Esophagus squamous epithelium (tissue), 5 donors: ENCODE measurements at regions not wholly inside any gene's neighbourhood (a gene's known extent, or its start where the extent isn't known, plus 50 kb on each side); places are given as distances from the start of the nearest gene placed in this dataset.

Experiments
- DNase-seq: peaks from one replicate; lab custom pipeline; 2025; lab: John Stamatoyannopoulos, UW
- H3K27ac ChIP-seq, 4 donors: fragments of 200-600 bp; sonication (generic); one replicate each; pipeline ENCODE4 v1.5.1; 2016 to 2019; ENCODE audit warnings: mild to moderate bottlenecking in 1 of 4
- H3K27me3 ChIP-seq, 4 donors: fragments of 200-600 bp; sonication (generic); 1 replicate in 3 of 4; 2 replicates in 1 of 4; pipeline versions ENCODE4 v1.5.1 to v1.6.0; 2017 to 2021; ENCODE audit warnings: antibody characterized with exemption in 1 of 4
- H3K36me3 ChIP-seq, 3 donors: fragments of 200-600 bp; sonication (generic); one replicate each; pipeline ENCODE4 v1.5.1; 2016 to 2019
- H3K4me1 ChIP-seq, 3 donors: fragments of 200-600 bp; sonication (generic); one replicate each; pipeline ENCODE4 v1.5.1; 2017 to 2019
- H3K4me3 ChIP-seq, 4 donors: fragments of 200-600 bp; sonication (generic); 1 replicate in 3 of 4; 2 replicates in 1 of 4; pipeline ENCODE4 v1.5.1; 2016 to 2019; ENCODE audit warnings: mild to moderate bottlenecking in 2 of 4, moderate library complexity in 1 of 4
- H3K9me3 ChIP-seq, 3 donors: fragments of 200-600 bp; sonication (generic); one replicate each; pipeline ENCODE4 v1.5.1; 2016 to 2019
- POLR2A ChIP-seq, 4 donors: fragments of 450-650 bp; IDR thresholded peaks; one replicate each; pipeline ENCODE4 v1.6.1; 2017; ENCODE audit warnings: antibody characterized with exemption in 4 of 4, mild to moderate bottlenecking in 4 of 4, moderate library complexity in 3 of 4
- WGBS, 2 donors: methylation state at CpG; one replicate each; pipeline ENCODE4 v1.1.5; 2018; 5-methylcytosine and 5-hydroxymethylcytosine counted together
- intact Hi-C: fragments of 100-400 bp; cut with DNase I; formaldehyde crosslinking; loops from one replicate; pipeline ENCODE4 v1.15.0; 2022
- TF ChIP-seq, protein P1 (sequence below), 6 experiments: fragments of 450-650 bp in 4 of 6; fragments of 200-600 bp in 2 of 6; sonication (generic) in 2 of 6; IDR thresholded peaks; one replicate each; pipeline ENCODE4 v1.5.1; 2016 to 2019; ENCODE audit warnings: antibody characterized with exemption in 6 of 6, mild to moderate bottlenecking in 4 of 6, moderate library complexity in 4 of 6
- donor health status: DM: yes; HTN: yes; CAD: no.

GRCh38 chr14:97442363-97442762, 645.2 kb downstream of the VRK1 start:
- H3K27ac ChIP-seq, result no peak overlapping the region

DNA sequence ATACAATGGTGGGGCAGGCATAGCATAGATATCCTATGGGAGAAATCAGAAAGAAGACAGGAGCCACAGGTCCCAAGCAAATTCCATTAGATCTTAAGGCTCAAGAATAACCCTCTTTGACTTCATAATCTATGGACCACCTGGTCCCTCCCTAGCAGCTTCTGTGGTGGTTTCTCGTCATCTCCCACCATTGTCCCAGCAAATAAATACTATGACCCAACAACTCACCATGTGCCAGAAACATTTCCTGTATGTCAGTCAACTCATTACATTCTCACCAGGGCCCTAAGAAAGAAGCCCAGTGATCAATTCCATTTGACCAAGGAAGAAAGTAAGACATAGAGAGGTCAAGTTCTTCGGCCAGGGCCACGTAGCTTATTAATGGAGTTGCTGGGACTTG, 646.2 kb downstream of the VRK1 start:
- 83 to 100% methylated on average over 1 to 3 of the region's 3 CpGs for WGBS, 2 donors
- Histone ChIP-seq H3K36me3 (no peaks in the 10 kb centered on the region), H3K9me3 (no peaks in the 10 kb centered on the region), H3K27me3 (no peaks in the 10 kb centered on the region), H3K4me1 (no peaks in the 10 kb centered on the region), H3K27ac (no peak overlapping the region), H3K4me3 (no peak overlapping the region)
- DNase-seq, result no peak
- intact Hi-C loops, result no loop called here
- TF ChIP-seq POLR2A (IDR thresholded peaks at IDR 0.05), result no peak
- TF ChIP-seq, protein P1, sequence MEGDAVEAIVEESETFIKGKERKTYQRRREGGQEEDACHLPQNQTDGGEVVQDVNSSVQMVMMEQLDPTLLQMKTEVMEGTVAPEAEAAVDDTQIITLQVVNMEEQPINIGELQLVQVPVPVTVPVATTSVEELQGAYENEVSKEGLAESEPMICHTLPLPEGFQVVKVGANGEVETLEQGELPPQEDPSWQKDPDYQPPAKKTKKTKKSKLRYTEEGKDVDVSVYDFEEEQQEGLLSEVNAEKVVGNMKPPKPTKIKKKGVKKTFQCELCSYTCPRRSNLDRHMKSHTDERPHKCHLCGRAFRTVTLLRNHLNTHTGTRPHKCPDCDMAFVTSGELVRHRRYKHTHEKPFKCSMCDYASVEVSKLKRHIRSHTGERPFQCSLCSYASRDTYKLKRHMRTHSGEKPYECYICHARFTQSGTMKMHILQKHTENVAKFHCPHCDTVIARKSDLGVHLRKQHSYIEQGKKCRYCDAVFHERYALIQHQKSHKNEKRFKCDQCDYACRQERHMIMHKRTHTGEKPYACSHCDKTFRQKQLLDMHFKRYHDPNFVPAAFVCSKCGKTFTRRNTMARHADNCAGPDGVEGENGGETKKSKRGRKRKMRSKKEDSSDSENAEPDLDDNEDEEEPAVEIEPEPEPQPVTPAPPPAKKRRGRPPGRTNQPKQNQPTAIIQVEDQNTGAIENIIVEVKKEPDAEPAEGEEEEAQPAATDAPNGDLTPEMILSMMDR (IDR thresholded peaks at IDR 0.05), result no peak

More at GRCh38 chr14:97442363-97442762, 645.2 kb downstream of the VRK1 start:
- TF ChIP-seq POLR2A (IDR thresholded peaks at IDR 0.05), result no peak
- TF ChIP-seq, protein P1 (IDR thresholded peaks at IDR 0.05), result no peak
- WGBS, 2 donors, result 94 to 100% methylated on average over 2 of the region's 2 CpGs
- Histone ChIP-seq H3K9me3 (no peaks in the 10 kb centered on the region), H3K27me3 (no peaks in the 10 kb centered on the region), H3K4me3 (no peak overlapping the region), H3K4me1 (no peaks in the 10 kb centered on the region), H3K36me3 (no peaks in the 10 kb centered on the region)
- intact Hi-C loops, result no loop called here
- DNase-seq, result no peak

GRCh38 chr14:97444248-97444647, 647.1 kb downstream of the VRK1 start:
- no peak for DNase-seq
- Histone ChIP-seq H3K27me3 (no peaks in the 10 kb centered on the region), H3K9me3 (no peaks in the 10 kb centered on the region), H3K4me3 (no peak overlapping the region), H3K36me3 (no peaks in the 10 kb centered on the region), H3K4me1 (no peaks in the 10 kb centered on the region), H3K27ac (no peak overlapping the region)
- intact Hi-C loops, result no loop called here
- TF ChIP-seq, protein P1 (IDR thresholded peaks at IDR 0.05), result no peak
- TF ChIP-seq POLR2A (IDR thresholded peaks at IDR 0.05), result no peak
- 84 to 85% methylated on average over 5 of the region's 5 CpGs for WGBS, 2 donors

GRCh38 chr14:97445367-97445766, 648.2 kb downstream of the VRK1 start:
- TF ChIP-seq POLR2A (IDR thresholded peaks at IDR 0.05), result no peak
- TF ChIP-seq, protein P1 (IDR thresholded peaks at IDR 0.05), result no peak
- intact Hi-C loops, result no loop called here
- H3K4me3 ChIP-seq, result no peak overlapping the region
- H3K4me1 ChIP-seq, result no peaks in the 10 kb centered on the region
- no peaks in the 10 kb centered on the region for H3K27me3 ChIP-seq
- H3K9me3 ChIP-seq, result no peaks in the 10 kb centered on the region
- 89% methylated on average over 7 of the region's 7 CpGs for WGBS, 2 donors
- no peak for DNase-seq
- H3K36me3 ChIP-seq, result no peaks in the 10 kb centered on the region
- H3K27ac ChIP-seq, result no peak overlapping the region

GRCh38 chr14:97446087-97446486, 648.9 kb downstream of the VRK1 start:
- Histone ChIP-seq H3K4me1 (no peaks in the 10 kb centered on the region), H3K9me3 (no peaks in the 10 kb centered on the region), H3K27me3 (no peaks in the 10 kb centered on the region), H3K36me3 (no peaks in the 10 kb centered on the region), H3K27ac (no peak overlapping the region), H3K4me3 (no peak overlapping the region)
- intact Hi-C loops, result no loop called here
- TF ChIP-seq, protein P1 (IDR thresholded peaks at IDR 0.05), result no peak
- TF ChIP-seq POLR2A (IDR thresholded peaks at IDR 0.05), result no peak
- no peak for DNase-seq
- whole genome bisulfite sequencing, 2 donors, result 80 to 88% methylated on average over 4 of the region's 4 CpGs
